ENCODE measurements at regions not wholly inside any gene's neighbourhood (a gene's known extent, or its start where the extent isn't known, plus 50 kb on each side); places are given as distances from the start of the nearest gene placed in this dataset.

GRCh38 chr5:5575461-5575860 lies 153.0 kb downstream of the ICE1 start:
- TF ChIP-seq POLR2A (IDR thresholded peaks at IDR 0.05) (no peak), EP300 (IDR thresholded peaks at IDR 0.05; ENCODE audit: low read depth) (no peak), POLR2AphosphoS5 (IDR thresholded peaks at IDR 0.05) (no peak)
- TF ChIP-seq, protein P1, sequence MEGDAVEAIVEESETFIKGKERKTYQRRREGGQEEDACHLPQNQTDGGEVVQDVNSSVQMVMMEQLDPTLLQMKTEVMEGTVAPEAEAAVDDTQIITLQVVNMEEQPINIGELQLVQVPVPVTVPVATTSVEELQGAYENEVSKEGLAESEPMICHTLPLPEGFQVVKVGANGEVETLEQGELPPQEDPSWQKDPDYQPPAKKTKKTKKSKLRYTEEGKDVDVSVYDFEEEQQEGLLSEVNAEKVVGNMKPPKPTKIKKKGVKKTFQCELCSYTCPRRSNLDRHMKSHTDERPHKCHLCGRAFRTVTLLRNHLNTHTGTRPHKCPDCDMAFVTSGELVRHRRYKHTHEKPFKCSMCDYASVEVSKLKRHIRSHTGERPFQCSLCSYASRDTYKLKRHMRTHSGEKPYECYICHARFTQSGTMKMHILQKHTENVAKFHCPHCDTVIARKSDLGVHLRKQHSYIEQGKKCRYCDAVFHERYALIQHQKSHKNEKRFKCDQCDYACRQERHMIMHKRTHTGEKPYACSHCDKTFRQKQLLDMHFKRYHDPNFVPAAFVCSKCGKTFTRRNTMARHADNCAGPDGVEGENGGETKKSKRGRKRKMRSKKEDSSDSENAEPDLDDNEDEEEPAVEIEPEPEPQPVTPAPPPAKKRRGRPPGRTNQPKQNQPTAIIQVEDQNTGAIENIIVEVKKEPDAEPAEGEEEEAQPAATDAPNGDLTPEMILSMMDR (IDR thresholded peaks at IDR 0.05): no peak
- intact Hi-C loops (cut with DNase I; ENCODE audit: low total_unique reads) (no loop called here), in situ Hi-C loops (cut with MboI; ENCODE audit: low pct_ligation_motif_present in 1 of 4, low pct_unique_long_range_greater_than_20kb in 1 of 4, low sequenced_read_pairs in 3 of 4) (no loop called here)
- H3K36me3 ChIP-seq: no peaks in the 10 kb centered on the region
- 61 to 70% methylated on average over 2 of the region's 2 CpGs for WGBS, 2 donors (ENCODE audit: low coverage in 1 of 2)
- peaks cover 0 to 7% (median 3%) of the 10 kb centered on the region in 4 donors for H3K4me1 ChIP-seq
- no peak overlapping the region for H3K4me3 ChIP-seq
- DNase-seq: no peak
- H3K9me3 ChIP-seq: no peaks in the 10 kb centered on the region
- H3K27me3 ChIP-seq: no peaks in the 10 kb centered on the region
- H3K27ac ChIP-seq: no peak overlapping the region

- Histone ChIP-seq H3K9me3 (no peaks in the 10 kb centered on the region), H3K27ac (peak overlapping the region in 3 of 4 donors; percentile 62 to 80 (median 68)), H3K27me3 (no peaks in the 10 kb centered on the region), H3K36me3 (no peaks in the 10 kb centered on the region), H3K4me3 (no peak overlapping the region), H3K4me1 (peaks cover 0 to 7% (median 3%) of the 10 kb centered on the region in 4 donors)
- DNase-seq: no peak
- in situ Hi-C loops (cut with MboI; ENCODE audit: low pct_ligation_motif_present in 1 of 4, low pct_unique_long_range_greater_than_20kb in 1 of 4, low sequenced_read_pairs in 3 of 4): no loop called here
- WGBS, 2 donors (ENCODE audit: low coverage in 1 of 2): 91% methylated on average over 14 of the region's 15 CpGs; no CpG with 5 or more reads in 1 of the 2 donors
- intact Hi-C loops (cut with DNase I; ENCODE audit: low total_unique reads): no loop called here
- no peak for TF ChIP-seq POLR2AphosphoS5 (IDR thresholded peaks at IDR 0.05)
- no peak for TF ChIP-seq EP300 (IDR thresholded peaks at IDR 0.05; ENCODE audit: low read depth)
- TF ChIP-seq, protein P1 (IDR thresholded peaks at IDR 0.05): no peak
- no peak for TF ChIP-seq POLR2A (IDR thresholded peaks at IDR 0.05)
Observed at GRCh38 chr5:5573798-5574380, 151.4 kb downstream of the ICE1 start.

GRCh38 chr5:5572976-5573797 lies 150.7 kb downstream of the ICE1 start:
- intact Hi-C loops (cut with DNase I; ENCODE audit: low total_unique reads): no loop called here
- TF ChIP-seq, protein P1 (IDR thresholded peaks at IDR 0.05): no peak
- TF ChIP-seq POLR2A (IDR thresholded peaks at IDR 0.05) (no peak), POLR2AphosphoS5 (IDR thresholded peaks at IDR 0.05) (no peak), EP300 (IDR thresholded peaks at IDR 0.05; ENCODE audit: low read depth) (no peak)
- Histone ChIP-seq H3K27ac (peak overlapping the region; percentile 41 to 80 (median 65)), H3K4me3 (no peak overlapping the region), H3K36me3 (no peaks in the 10 kb centered on the region), H3K9me3 (no peaks in the 10 kb centered on the region), H3K4me1 (peaks cover 0 to 7% (median 3%) of the 10 kb centered on the region in 4 donors), H3K27me3 (no peaks in the 10 kb centered on the region)
- DNase-seq: no peak
- 71% methylated on average over 21 of the region's 21 CpGs; no CpG with 5 or more reads in 1 of the 2 donors for WGBS, 2 donors (ENCODE audit: low coverage in 1 of 2)
- in situ Hi-C loops (cut with MboI; ENCODE audit: low pct_ligation_motif_present in 1 of 4, low pct_unique_long_range_greater_than_20kb in 1 of 4, low sequenced_read_pairs in 3 of 4): no loop called here

DNA sequence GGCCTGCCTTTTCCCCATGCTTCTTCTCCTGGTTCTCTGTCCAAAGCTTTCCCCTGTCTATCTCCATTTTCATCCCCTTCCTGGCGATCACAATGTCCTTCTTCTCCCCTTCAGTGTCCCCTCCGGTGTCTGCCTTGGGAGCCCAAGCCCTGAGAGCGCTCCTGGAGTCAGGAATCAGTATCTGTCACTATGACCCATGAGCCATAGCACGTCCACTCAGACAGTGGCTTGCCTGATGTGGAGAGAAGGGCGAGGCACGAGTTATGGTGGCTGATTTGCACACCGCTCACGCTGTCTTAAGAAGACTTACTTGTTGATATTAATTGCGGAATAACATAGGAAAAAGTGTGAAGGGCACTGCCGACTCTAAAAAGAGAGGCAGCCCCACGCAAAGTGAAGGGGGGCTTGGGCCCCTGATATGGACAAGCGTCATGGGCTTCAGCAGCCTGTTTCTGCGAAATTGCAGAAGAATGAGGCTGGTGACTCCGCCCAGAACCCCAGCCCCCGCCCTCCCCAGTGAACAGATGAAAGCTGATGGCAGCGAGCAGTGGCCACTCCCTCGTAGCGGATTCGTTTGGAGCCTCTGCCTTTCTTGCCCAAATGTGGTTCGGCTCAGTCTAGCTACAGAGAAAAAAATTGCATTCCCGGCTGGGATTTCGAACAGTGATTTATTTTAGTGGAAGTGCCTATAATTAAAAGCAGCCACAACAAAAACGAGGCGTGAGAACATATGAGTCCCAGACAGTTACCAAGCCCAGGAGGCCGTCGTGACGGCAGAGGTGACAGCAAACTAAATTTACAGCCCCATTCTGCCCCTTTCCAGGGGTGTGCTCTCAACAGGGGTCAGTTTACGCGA lies 149.8 kb downstream of the ICE1 start:
- WGBS, 2 donors (ENCODE audit: low coverage in 1 of 2): 42 to 53% methylated on average over 6 to 29 of the region's 29 CpGs
- Histone ChIP-seq H3K27ac (peak overlapping the region; percentile 41 to 80 (median 65)), H3K27me3 (no peaks in the 10 kb centered on the region), H3K9me3 (no peaks in the 10 kb centered on the region), H3K36me3 (no peaks in the 10 kb centered on the region), H3K4me3 (no peak overlapping the region), H3K4me1 (peaks cover 0 to 7% (median 3%) of the 10 kb centered on the region in 4 donors)
- TF ChIP-seq EP300 (IDR thresholded peaks at IDR 0.05; ENCODE audit: low read depth): no peak
- TF ChIP-seq POLR2A (IDR thresholded peaks at IDR 0.05): no peak
- TF ChIP-seq, protein P1 (IDR thresholded peaks at IDR 0.05): no peak
- TF ChIP-seq POLR2AphosphoS5 (IDR thresholded peaks at IDR 0.05): no peak
- intact Hi-C loops (cut with DNase I; ENCODE audit: low total_unique reads) (no loop called here), in situ Hi-C loops (cut with MboI; ENCODE audit: low pct_ligation_motif_present in 1 of 4, low pct_unique_long_range_greater_than_20kb in 1 of 4, low sequenced_read_pairs in 3 of 4) (no loop called here)
- peak; percentile 13 for DNase-seq

All from transverse colon (tissue), 4 donors.